Mesendoderm (in vitro differentiated cells): ENCODE measurements at regions not wholly inside any gene's neighbourhood (a gene's known extent, or its start where the extent isn't known, plus 50 kb on each side); places are given as distances from the start of the nearest gene placed in this dataset.

ENCODE experiments used
- DNase-seq: peaks from one replicate; pipeline ENCODE4 v3.0.0; 2013
- H2AK5ac ChIP-seq: 2 replicates; pipeline ENCODE4 v1.6.1; 2013; ENCODE audit warnings: low read length, inconsistent platforms
- H2BK120ac ChIP-seq: 2 replicates; pipeline ENCODE4 v1.6.1; 2013; ENCODE audit warnings: low read depth, mild to moderate bottlenecking, low read length, moderate library complexity, mixed read lengths
- H2BK15ac ChIP-seq: replicated peaks from 2 replicates; pipeline ENCODE4 v1.6.1; 2013; ENCODE audit warnings: low read depth, mild to moderate bottlenecking, moderate library complexity
- H2BK5ac ChIP-seq: 2 replicates; pipeline ENCODE4 v1.6.1; 2013; ENCODE audit warnings: low read length, inconsistent platforms
- H3K18ac ChIP-seq: 2 replicates; pipeline ENCODE4 v1.6.1; 2013; ENCODE audit warnings: mild to moderate bottlenecking, low read length, mixed read lengths
- H3K23ac ChIP-seq: one replicate; pipeline ENCODE4 v1.6.1; 2013; ENCODE audit warnings: low read length
- H3K27ac ChIP-seq: 2 replicates; pipeline ENCODE4 v1.5.1; 2013; ENCODE audit warnings: low read depth, mild to moderate bottlenecking, inconsistent platforms, low read length, moderate library complexity
- H3K27me3 ChIP-seq: 2 replicates; pipeline ENCODE4 v1.6.1; 2013; ENCODE audit warnings: low read length, control low read depth, mild to moderate bottlenecking, inconsistent platforms; ENCODE audit not compliant: insufficient read depth, poor library complexity
- H3K36me3 ChIP-seq: 2 replicates; pipeline ENCODE4 v1.6.1; 2013; ENCODE audit warnings: low read length, inconsistent platforms; ENCODE audit not compliant: control insufficient read depth, insufficient read depth
- H3K4ac ChIP-seq: one replicate; pipeline ENCODE4 v1.6.1; 2013; ENCODE audit warnings: low read depth, mild to moderate bottlenecking, low read length, moderate library complexity
- H3K4me1 ChIP-seq: 2 replicates; pipeline ENCODE4 v1.6.1; 2013; ENCODE audit warnings: low read depth, low read length, inconsistent platforms; ENCODE audit not compliant: control insufficient read depth
- H3K4me2 ChIP-seq: 2 replicates; pipeline ENCODE4 v1.6.1; 2013; ENCODE audit warnings: low read length
- H3K4me3 ChIP-seq: 2 replicates; pipeline ENCODE4 v1.5.1; 2013; ENCODE audit warnings: mild to moderate bottlenecking, low read length
- H3K56ac ChIP-seq: one replicate; pipeline ENCODE4 v1.6.1; 2013; ENCODE audit warnings: low read length
- H3K79me1 ChIP-seq: 2 replicates; pipeline ENCODE4 v1.6.1; 2013; ENCODE audit warnings: low read length, inconsistent platforms
- H3K79me2 ChIP-seq: 2 replicates; pipeline ENCODE4 v1.6.1; 2013; ENCODE audit warnings: mild to moderate bottlenecking, low read length; ENCODE audit not compliant: control insufficient read depth, insufficient read depth
- H3K9ac ChIP-seq: 2 replicates; pipeline ENCODE4 v1.6.1; 2013; ENCODE audit warnings: low read length, inconsistent platforms
- H4K5ac ChIP-seq: one replicate; pipeline ENCODE4 v1.6.1; 2013; ENCODE audit warnings: low read length
- H4K8ac ChIP-seq: one replicate; pipeline ENCODE4 v1.6.1; 2013; ENCODE audit warnings: low read depth, mild to moderate bottlenecking, control low read depth, low read length, moderate library complexity
- WGBS: extraction: QIAGEN DNeasy Blood & Tissue Kit; methylation state at CpG from one replicate; pipeline ENCODE4 v1.1.7; 2013; ENCODE audit warnings: low lambda C conversion rate, missing lambda C conversion rate; ENCODE audit not compliant: insufficient coverage; ENCODE audit errors: extremely low coverage; 5-methylcytosine and 5-hydroxymethylcytosine counted together

DNA sequence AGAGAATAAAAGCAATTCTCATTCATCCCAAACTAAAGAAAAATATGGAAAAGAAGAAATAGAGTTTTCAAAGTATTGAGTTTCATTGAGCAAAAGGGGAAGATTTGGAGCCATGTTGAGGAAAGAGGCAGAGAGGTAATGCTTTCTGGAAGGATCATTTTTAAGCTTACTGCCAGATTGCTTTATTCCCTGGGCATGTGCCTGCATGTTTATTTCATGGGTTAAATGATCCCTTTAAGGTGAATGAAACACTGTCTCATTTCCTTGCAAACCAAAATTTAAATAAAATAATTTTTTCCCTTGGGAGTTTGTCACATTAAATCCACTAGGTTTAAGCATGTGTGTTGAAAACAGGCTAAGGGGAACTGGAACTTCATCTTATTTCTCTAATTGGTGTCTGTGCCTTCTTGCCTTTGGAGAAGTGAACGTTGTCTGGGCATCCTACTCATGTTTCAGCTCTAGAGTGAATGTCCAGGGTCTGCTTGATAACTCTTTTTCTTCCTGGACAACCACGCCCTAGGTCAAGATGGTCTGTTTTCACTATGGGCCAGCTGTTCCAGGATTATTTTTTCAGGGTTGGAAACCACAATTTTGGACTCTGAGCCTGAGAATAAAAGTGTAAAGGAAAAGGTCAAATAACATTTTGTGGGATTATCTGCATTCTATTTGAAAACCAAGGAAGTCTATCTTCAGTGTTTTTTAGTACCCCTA, 114.1 kb upstream of the ELL2 start:
- H3K4ac ChIP-seq = no peak overlapping the region
- H3K4me1 ChIP-seq = no peaks in the 10 kb centered on the region
- H3K56ac ChIP-seq = no peak overlapping the region
- WGBS = no CpG with 5 or more reads among the region's 2 CpGs
- H2BK5ac ChIP-seq = no peak overlapping the region
- H3K4me2 ChIP-seq = no peak overlapping the region
- H4K5ac ChIP-seq = no peak overlapping the region
- no peaks in the 10 kb centered on the region for H3K79me1 ChIP-seq
- H3K27me3 ChIP-seq = no peaks in the 10 kb centered on the region
- H3K4me3 ChIP-seq = no peak overlapping the region
- no peaks in the 10 kb centered on the region for H3K36me3 ChIP-seq
- H3K18ac ChIP-seq = no peak overlapping the region
- H3K27ac ChIP-seq = no peak overlapping the region
- peak overlapping the region; percentile 19 for H2BK15ac ChIP-seq
- H3K23ac ChIP-seq = no peak overlapping the region
- H3K9ac ChIP-seq = no peak overlapping the region
- H3K79me2 ChIP-seq = no peaks in the 10 kb centered on the region
- no peak overlapping the region for H2AK5ac ChIP-seq
- H4K8ac ChIP-seq = no peak overlapping the region
- H2BK120ac ChIP-seq = peak overlapping the region; percentile 78
- DNase-seq = no peak

DNA sequence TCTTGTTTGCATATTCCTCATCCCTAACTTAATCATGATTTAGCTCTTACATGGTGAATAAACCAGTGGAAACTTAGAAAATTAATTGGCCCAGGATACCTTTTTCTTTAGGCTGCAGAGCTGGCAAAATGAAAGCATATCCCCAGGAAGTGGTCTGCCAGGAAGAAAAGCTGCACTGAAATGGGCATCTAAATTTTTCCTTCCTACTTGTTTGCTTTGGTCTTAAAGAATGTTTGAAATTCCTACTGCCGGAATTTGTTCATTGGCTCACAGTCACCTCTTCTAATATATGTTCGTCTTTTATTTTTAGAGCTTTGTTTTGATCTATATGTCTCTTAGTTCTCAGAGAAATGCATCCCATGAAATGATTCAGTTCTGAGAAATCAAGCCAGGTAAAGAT, 113.2 kb upstream of the ELL2 start:
- H3K4me2 ChIP-seq = no peak overlapping the region
- H2BK120ac ChIP-seq = no peak overlapping the region
- no peak overlapping the region for H3K4ac ChIP-seq
- H4K5ac ChIP-seq = no peak overlapping the region
- H3K36me3 ChIP-seq = no peaks in the 10 kb centered on the region
- H2BK5ac ChIP-seq = no peak overlapping the region
- no peak overlapping the region for H4K8ac ChIP-seq
- H3K4me1 ChIP-seq = no peaks in the 10 kb centered on the region
- no CpG with 5 or more reads among the region's 2 CpGs for WGBS
- no peak overlapping the region for H3K4me3 ChIP-seq
- DNase-seq = no peak
- H3K79me1 ChIP-seq = no peaks in the 10 kb centered on the region
- no peaks in the 10 kb centered on the region for H3K79me2 ChIP-seq
- no peak overlapping the region for H2BK15ac ChIP-seq
- no peak overlapping the region for H3K27ac ChIP-seq
- no peak overlapping the region for H3K9ac ChIP-seq
- no peak overlapping the region for H2AK5ac ChIP-seq
- no peak overlapping the region for H3K18ac ChIP-seq
- no peak overlapping the region for H3K23ac ChIP-seq
- no peaks in the 10 kb centered on the region for H3K27me3 ChIP-seq
- no peak overlapping the region for H3K56ac ChIP-seq

DNA sequence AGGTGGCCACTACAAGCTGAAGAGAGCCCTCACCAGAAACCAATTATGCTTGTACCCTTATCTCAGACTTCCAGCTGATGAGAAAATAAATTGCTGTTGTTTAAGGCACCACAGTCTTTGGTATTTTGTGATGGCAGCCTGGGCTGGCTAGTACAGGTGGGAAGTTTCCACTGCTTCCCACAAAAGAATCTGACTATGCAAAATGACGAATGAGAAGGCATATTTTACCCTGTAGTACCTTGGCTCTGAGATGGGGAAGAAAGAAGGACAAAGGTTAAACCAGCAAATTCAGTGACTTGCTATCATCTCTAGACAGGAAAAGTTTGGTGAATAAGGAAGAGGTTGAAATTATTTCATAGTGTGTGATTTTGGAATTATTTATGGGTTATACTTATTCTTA, 112.8 kb upstream of the ELL2 start:
- Histone ChIP-seq H3K18ac (no peak overlapping the region), H3K4me1 (no peaks in the 10 kb centered on the region), H3K27ac (no peak overlapping the region), H2BK15ac (no peak overlapping the region), H4K8ac (no peak overlapping the region), H3K79me2 (no peaks in the 10 kb centered on the region), H3K56ac (no peak overlapping the region), H3K9ac (no peak overlapping the region), H4K5ac (no peak overlapping the region), H3K4me2 (no peak overlapping the region), H2AK5ac (no peak overlapping the region), H3K4me3 (no peak overlapping the region), H2BK5ac (no peak overlapping the region), H3K36me3 (no peaks in the 10 kb centered on the region), H3K23ac (no peak overlapping the region), H3K27me3 (no peaks in the 10 kb centered on the region), H3K79me1 (no peaks in the 10 kb centered on the region), H2BK120ac (no peak overlapping the region), H3K4ac (no peak overlapping the region)
- WGBS = no CpG with 5 or more reads among the region's 1 CpG
- DNase-seq = peak; percentile 35

DNA sequence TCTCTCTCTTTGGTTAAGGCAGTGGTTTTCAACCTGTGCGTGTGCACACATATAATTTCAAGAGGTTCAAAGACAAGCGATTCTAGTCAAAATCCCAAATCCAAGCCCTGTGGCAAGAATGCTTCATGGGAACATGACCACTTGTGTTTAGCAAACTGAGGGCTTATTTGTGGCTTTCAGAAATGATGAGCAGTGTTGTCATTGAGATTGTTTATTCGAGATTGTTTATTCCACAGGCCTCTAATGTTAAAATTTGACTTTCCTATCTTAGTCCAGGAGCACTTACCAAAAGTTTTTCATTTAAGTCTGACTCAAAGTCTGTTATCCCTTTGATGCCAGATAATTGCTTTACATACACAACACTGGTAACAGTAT, 111.1 kb upstream of the ELL2 start:
- no peak overlapping the region for H3K9ac ChIP-seq
- H3K4me3 ChIP-seq = no peak overlapping the region
- H3K4me1 ChIP-seq = no peaks in the 10 kb centered on the region
- H3K27me3 ChIP-seq = no peaks in the 10 kb centered on the region
- no peak overlapping the region for H2BK15ac ChIP-seq
- H3K36me3 ChIP-seq = no peaks in the 10 kb centered on the region
- H3K18ac ChIP-seq = no peak overlapping the region
- H3K79me2 ChIP-seq = no peaks in the 10 kb centered on the region
- H3K27ac ChIP-seq = no peak overlapping the region
- no peak overlapping the region for H4K8ac ChIP-seq
- H2BK5ac ChIP-seq = no peak overlapping the region
- no peak overlapping the region for H3K23ac ChIP-seq
- DNase-seq = no peak
- H2AK5ac ChIP-seq = no peak overlapping the region
- no peaks in the 10 kb centered on the region for H3K79me1 ChIP-seq
- peak overlapping the region; percentile 9 for H2BK120ac ChIP-seq
- no peak overlapping the region for H3K56ac ChIP-seq
- no peak overlapping the region for H4K5ac ChIP-seq
- H3K4ac ChIP-seq = no peak overlapping the region
- H3K4me2 ChIP-seq = no peak overlapping the region
- WGBS = no CpG with 5 or more reads among the region's 3 CpGs

DNA sequence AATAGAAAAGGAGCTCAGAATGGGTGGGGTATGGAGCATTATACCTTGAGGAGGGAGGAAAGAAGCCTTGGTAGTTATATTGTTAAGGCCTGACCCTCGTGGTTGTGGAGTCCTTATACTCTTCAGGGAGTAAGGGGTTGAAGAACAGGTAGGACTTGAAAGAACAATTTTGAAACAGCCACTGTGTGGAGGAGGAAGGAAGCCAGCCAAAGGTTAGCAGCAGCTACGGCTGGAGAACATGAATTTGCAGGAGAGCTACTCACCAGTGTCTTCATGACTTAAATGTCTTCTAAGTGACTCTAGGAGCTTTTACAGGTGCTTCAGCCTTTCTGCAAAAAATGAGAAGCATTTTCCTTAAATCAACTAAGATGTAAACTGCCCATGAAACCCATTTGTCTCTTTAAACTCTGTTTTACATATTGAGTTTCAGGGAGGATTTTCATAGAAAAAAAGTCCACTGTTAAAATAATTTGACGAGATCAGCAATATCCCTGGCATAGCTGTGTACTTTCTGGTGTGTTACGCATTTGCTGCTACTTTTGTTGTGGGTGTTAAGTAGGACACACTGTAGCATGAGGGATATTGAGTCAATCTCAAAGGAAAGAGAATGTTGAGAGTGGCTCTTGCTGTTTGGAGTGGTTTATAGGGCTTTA, 110.6 kb upstream of the ELL2 start:
- DNase-seq = no peak
- no CpG with 5 or more reads among the region's 4 CpGs for WGBS
- H3K9ac ChIP-seq = no peak overlapping the region
- H4K5ac ChIP-seq = no peak overlapping the region
- no peak overlapping the region for H3K4me2 ChIP-seq
- no peak overlapping the region for H4K8ac ChIP-seq
- no peaks in the 10 kb centered on the region for H3K36me3 ChIP-seq
- H3K4me3 ChIP-seq = no peak overlapping the region
- H3K79me2 ChIP-seq = no peaks in the 10 kb centered on the region
- H3K27ac ChIP-seq = no peak overlapping the region
- no peak overlapping the region for H3K56ac ChIP-seq
- no peaks in the 10 kb centered on the region for H3K27me3 ChIP-seq
- peak overlapping the region; percentile 9 for H2BK120ac ChIP-seq
- H2BK15ac ChIP-seq = no peak overlapping the region
- H2BK5ac ChIP-seq = no peak overlapping the region
- H3K4me1 ChIP-seq = no peaks in the 10 kb centered on the region
- H3K23ac ChIP-seq = no peak overlapping the region
- H3K4ac ChIP-seq = no peak overlapping the region
- H3K79me1 ChIP-seq = no peaks in the 10 kb centered on the region
- H2AK5ac ChIP-seq = no peak overlapping the region
- no peak overlapping the region for H3K18ac ChIP-seq
